Small intestine (tissue), 7 donors: ENCODE measurements at regions not wholly inside any gene's neighbourhood (a gene's known extent, or its start where the extent isn't known, plus 50 kb on each side); places are given as distances from the start of the nearest gene placed in this dataset.

Experiments used
- DNase-seq, 2 donors: peaks; one replicate each; pipeline versions ENCODE4 v3.0.0 to v3.0.0-alpha.2; 2013
- FAIRE-seq: peaks from 2 replicates; lab custom pipeline; 2012; peaks lifted over from hg19 to GRCh38; lab: Jason Lieb, UNC
- H3K27ac ChIP-seq, 3 donors: one replicate each; pipeline ENCODE4 v1.5.1; 2013; ENCODE audit warnings: low read length in 2 of 3, mild to moderate bottlenecking in 2 of 3, control low read depth in 1 of 3, inconsistent platforms in 1 of 3, low read depth in 1 of 3, moderate library complexity in 1 of 3
- H3K27me3 ChIP-seq, 3 donors: one replicate each; pipeline ENCODE4 v1.6.1; 2013; ENCODE audit warnings: low read length in 3 of 3, inconsistent platforms in 1 of 3; ENCODE audit not compliant: control insufficient read depth in 3 of 3, insufficient read depth in 3 of 3
- H3K36me3 ChIP-seq, 3 donors: one replicate each; pipeline ENCODE4 v1.6.1; 2013; ENCODE audit warnings: low read length in 3 of 3, inconsistent platforms in 1 of 3, low read depth in 1 of 3, mild to moderate bottlenecking in 1 of 3, moderate library complexity in 1 of 3; ENCODE audit not compliant: control insufficient read depth in 3 of 3, insufficient read depth in 2 of 3
- H3K4me1 ChIP-seq, 3 donors: one replicate each; pipeline ENCODE4 v1.6.1; 2013; ENCODE audit warnings: low read length in 2 of 3, inconsistent platforms in 1 of 3, low read depth in 1 of 3, mild to moderate bottlenecking in 1 of 3, moderate library complexity in 1 of 3; ENCODE audit not compliant: control insufficient read depth in 3 of 3, insufficient read depth in 2 of 3
- H3K4me3 ChIP-seq, 3 donors: one replicate each; pipeline ENCODE4 v1.5.1; 2013; ENCODE audit warnings: low read length in 3 of 3, control low read depth in 1 of 3, inconsistent platforms in 1 of 3, low read depth in 1 of 3, mild to moderate bottlenecking in 1 of 3, moderate library complexity in 1 of 3
- H3K9me3 ChIP-seq, 2 donors: one replicate each; pipeline ENCODE4 v1.6.1; 2013; ENCODE audit warnings: low read depth in 1 of 2, low read length in 1 of 2; ENCODE audit not compliant: control insufficient read depth in 2 of 2, insufficient read depth in 1 of 2
- WGBS, 3 donors: extraction: QIAGEN DNeasy Blood & Tissue Kit; methylation state at CpG; one replicate each; pipeline ENCODE4 v1.1.7; 2013; 5-methylcytosine and 5-hydroxymethylcytosine counted together
- donor health status: healthy with polysubstance abuse.
- donor health status: control.
- donor health status: control.
- donor health status: Bipolar disorder and iron deficiency.
- donor health status: healthy.

DNA sequence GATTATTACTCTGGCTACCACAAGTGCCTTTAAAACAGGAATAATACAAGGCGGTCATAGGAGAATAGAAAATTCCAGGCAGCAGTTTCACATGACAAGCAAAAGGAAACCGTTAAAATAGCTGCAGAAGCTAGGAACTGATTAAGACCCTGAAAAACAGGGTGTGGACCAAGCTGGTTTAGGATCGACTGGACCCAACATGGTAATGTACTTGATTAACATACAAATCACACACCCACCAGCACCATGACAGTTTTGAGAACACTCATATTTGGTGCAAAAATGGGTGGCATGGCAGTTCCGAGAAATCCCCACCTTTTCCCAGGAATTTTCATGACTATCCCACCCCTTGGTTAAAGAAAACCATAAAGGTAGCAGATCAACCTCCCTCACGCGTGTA is 51.9 kb upstream of the TMEM163 start:
- FAIRE-seq (no peak), DNase-seq (no peak)
- Histone ChIP-seq H3K4me1 (peaks cover 0 to 17% (median 0%) of the 10 kb centered on the region in 3 donors), H3K9me3 (no peaks in the 10 kb centered on the region), H3K27me3 (no peaks in the 10 kb centered on the region), H3K27ac (no peak overlapping the region), H3K4me3 (no peak overlapping the region), H3K36me3 (no peaks in the 10 kb centered on the region)
- 80 to 89% (median 86%) methylated on average over 6 of the region's 6 CpGs for WGBS, 3 donors

DNA sequence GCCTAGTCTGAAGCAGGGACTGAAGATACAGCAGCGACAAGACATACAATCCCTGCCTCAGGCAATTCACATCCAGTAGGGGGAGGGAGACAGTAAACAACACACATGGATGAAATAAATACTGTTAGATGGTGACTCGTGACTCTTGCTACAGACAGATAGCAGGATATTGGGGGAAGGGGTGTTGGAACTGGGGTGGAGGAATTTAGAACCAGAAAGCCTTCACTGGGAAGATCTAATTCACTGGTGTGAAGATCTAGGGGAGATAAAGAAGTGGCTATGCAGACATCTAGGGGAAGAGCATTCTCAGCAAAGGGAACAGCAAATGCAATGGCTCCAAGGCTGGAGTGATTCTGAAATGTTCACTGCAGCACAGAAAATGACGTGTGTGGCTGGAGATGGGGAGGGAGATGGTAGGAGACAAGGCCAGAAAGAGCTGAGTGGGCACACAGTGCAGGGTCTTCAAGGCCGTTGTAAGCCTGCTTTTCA is 52.6 kb upstream of the TMEM163 start:
- H3K27ac ChIP-seq, result no peak overlapping the region
- no peak overlapping the region for H3K4me3 ChIP-seq
- DNase-seq (no peak), FAIRE-seq (no peak)
- H3K4me1 ChIP-seq, result peaks cover 0 to 20% (median 0%) of the 10 kb centered on the region in 3 donors
- WGBS, 3 donors, result 50 to 53% (median 51%) methylated on average over 4 of the region's 4 CpGs
- H3K9me3 ChIP-seq, result no peaks in the 10 kb centered on the region
- no peaks in the 10 kb centered on the region for H3K36me3 ChIP-seq
- H3K27me3 ChIP-seq, result no peaks in the 10 kb centered on the region

DNA sequence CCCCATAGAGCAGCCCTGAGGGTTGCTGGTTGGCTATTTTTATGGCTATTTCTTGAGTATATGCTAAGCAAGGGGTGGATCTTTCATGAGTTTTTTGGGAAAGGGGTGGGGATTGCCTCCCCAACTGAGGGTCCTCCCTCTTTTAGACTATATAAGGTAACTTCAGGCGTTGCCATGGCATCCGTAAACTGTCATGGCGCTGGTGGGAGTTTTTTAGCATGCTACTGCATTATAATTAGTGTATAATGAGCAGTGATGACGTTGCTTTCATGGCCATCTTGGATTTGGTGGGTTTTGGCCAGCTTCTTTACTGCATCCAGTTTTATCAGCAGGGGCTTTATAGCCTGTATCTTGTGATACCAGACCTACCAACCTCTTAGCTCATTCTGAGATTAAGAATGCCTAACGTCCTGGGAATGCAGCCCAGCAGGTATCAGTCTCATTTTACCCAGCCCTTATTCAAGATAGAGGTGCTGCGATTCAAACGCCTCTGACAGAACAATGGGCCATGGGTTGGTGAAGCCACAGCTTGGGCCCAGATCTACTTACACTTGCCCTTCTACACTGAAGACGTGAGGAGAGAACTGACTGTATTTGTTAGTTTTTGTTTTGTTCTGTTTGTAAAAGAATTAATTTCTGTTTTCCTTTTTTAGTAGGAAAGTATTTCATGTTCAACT is 53.8 kb upstream of the TMEM163 start:
- WGBS, 3 donors, result 62 to 79% (median 71%) methylated on average over 8 of the region's 8 CpGs
- no peak for FAIRE-seq
- Histone ChIP-seq H3K36me3 (no peaks in the 10 kb centered on the region), H3K27ac (no peak overlapping the region), H3K4me1 (peaks cover 0 to 20% (median 0%) of the 10 kb centered on the region in 3 donors), H3K4me3 (no peak overlapping the region), H3K27me3 (no peaks in the 10 kb centered on the region), H3K9me3 (no peaks in the 10 kb centered on the region)
- DNase-seq, result no peak

DNA sequence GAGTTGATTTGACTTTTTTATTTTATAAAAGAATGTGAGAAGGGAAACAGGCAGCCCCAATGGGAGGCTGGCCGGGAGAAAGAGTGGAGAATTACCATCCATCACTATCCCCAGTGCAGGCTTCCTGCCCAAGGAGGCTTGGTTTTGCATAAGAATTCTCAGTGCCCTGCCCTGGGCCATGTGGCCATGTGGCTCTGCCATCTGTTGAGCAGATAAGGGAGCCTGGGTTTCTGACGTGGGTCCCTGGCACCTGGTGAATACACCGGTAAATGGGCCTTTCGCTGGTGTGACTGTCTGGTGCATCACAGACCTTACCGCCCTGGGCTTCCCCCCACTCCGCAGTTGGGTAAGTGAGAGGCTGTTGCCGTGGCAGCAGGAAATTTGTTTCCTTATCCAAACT is 54.5 kb upstream of the TMEM163 start:
- FAIRE-seq (no peak), DNase-seq (peak; percentile 15 to 17)
- no peaks in the 10 kb centered on the region for H3K36me3 ChIP-seq
- no peak overlapping the region for H3K4me3 ChIP-seq
- H3K9me3 ChIP-seq, result no peaks in the 10 kb centered on the region
- WGBS, 3 donors, result 63 to 67% (median 66%) methylated on average over 7 of the region's 7 CpGs
- H3K4me1 ChIP-seq, result peaks cover 0 to 20% (median 0%) of the 10 kb centered on the region in 3 donors
- no peaks in the 10 kb centered on the region for H3K27me3 ChIP-seq
- no peak overlapping the region for H3K27ac ChIP-seq

DNA sequence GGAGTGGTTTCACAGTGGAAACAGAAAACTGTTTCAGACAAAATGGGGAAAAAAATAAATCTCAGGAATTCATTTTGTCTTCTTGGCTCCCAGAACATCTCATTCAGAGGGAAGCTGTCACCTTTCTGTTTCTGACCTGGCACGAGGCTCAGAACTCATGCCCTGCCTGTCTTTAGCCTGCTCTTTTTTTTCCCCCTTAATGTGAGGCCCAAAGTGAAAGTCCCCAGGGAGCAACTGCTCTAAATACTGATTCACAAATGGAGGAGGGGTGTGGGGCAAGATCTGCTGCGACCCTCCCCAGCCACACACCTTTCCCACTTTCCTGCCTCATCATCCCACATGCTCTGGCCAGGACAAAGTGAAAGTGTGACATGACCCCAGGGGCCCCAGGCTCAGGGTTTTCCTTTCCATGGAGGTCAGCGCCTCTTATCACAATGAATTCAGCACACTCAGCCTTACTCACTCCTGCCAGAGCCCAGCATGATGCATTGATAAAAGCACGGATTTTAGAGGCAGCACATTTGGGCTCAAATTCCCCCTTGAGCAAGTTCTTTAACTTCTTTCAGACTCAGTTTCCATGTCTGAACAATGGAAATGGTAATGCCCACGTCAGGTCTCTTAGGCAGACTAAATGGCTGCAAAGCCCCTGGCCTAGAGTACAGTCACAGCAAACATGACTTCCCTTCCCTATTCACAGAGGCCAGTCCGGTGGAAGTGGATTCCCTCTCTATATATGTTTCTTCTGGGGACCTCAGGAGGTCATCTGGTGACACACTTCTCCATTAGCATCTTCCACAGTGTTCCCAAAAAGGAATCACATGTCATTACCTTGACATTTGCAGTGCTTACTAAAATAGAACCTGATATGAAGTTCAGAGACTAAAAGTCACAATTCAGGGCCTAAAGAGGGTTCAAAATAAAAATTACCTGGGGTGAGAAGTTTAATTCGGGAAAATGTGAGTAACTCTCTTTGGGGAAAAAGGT is 55.3 kb upstream of the TMEM163 start:
- FAIRE-seq, result no peak
- H3K27me3 ChIP-seq, result no peaks in the 10 kb centered on the region
- H3K4me3 ChIP-seq, result no peak overlapping the region
- peaks cover 0 to 20% (median 0%) of the 10 kb centered on the region in 3 donors for H3K4me1 ChIP-seq
- no peak overlapping the region for H3K27ac ChIP-seq
- H3K9me3 ChIP-seq, result no peaks in the 10 kb centered on the region
- no peaks in the 10 kb centered on the region for H3K36me3 ChIP-seq
- WGBS, 3 donors, result 63 to 70% (median 67%) methylated on average over 7 of the region's 7 CpGs
- DNase-seq, result peak in 1 of 2 donors; percentile 14

DNA sequence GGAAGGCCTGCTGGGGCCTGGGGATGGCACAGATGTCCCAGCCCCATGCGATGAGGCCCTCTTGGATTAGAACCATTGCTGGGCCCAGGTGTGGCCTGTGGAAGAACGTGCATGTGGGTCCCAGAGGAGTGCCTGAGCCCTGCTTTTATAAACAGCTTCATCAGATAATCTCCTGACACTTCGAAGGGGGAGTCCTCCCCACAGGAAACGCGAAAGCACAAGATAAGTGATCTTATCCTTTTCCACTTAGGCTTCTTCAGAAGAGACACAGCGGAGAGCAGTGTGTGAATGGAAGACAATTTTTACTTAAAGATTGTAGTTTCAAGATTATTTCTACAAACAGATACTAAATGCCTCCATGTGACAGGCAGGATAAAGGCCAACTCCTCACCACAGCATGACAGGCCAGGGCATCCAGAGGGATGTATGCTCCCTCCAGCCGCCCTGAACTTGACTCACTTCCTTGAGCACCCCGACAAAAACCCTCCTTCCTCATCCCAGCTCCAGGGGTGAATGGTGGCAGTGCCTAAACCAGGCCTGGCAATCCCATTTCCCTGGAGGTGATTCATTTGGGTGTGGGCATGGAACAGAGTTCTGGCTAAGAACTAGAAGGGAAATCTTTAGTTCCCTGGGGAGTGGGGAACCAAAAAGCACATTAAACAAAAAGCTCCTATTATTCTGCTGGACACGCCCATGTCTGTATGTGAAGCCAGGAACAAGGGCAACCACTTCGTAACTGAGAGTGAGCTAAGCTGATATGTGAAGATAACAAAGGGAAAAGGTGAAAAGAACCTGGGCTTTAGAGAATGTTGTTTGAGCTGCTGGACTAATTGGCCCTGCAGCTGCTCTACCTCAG is 56.2 kb upstream of the TMEM163 start:
- Histone ChIP-seq H3K4me3 (no peak overlapping the region), H3K4me1 (peaks cover 0 to 20% (median 0%) of the 10 kb centered on the region in 3 donors), H3K9me3 (no peaks in the 10 kb centered on the region), H3K27ac (no peak overlapping the region), H3K36me3 (no peaks in the 10 kb centered on the region), H3K27me3 (no peaks in the 10 kb centered on the region)
- WGBS, 3 donors, result 51 to 56% (median 55%) methylated on average over 10 of the region's 10 CpGs
- DNase-seq (peak in 1 of 2 donors; percentile 13), FAIRE-seq (no peak)

DNA sequence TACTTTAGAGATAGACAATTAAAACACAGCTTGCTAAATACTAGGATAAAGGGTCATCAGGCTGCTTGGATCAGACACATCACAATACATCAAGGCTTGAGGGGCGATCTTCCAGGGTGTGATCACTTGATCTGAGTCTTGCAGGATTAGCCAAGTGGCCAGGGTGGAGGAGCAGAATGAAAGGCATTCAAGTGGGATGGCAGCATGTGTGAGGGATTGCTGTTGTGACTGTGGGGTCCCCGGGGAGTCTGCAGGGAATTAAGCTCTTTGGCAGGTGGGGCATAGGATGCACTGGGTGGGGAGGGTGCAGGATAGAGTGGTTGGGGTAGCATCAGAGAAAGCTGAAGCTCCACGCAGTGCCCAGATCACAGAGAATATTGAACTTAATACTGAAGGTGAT is 58.0 kb upstream of the TMEM163 start:
- no peak overlapping the region for H3K27ac ChIP-seq
- peaks cover 0 to 20% (median 0%) of the 10 kb centered on the region in 3 donors for H3K4me1 ChIP-seq
- no peak for FAIRE-seq
- no peak overlapping the region for H3K4me3 ChIP-seq
- DNase-seq, result no peak
- no peaks in the 10 kb centered on the region for H3K36me3 ChIP-seq
- 85 to 94% (median 90%) methylated on average over 3 of the region's 3 CpGs for WGBS, 3 donors
- H3K9me3 ChIP-seq, result no peaks in the 10 kb centered on the region
- no peaks in the 10 kb centered on the region for H3K27me3 ChIP-seq

DNA sequence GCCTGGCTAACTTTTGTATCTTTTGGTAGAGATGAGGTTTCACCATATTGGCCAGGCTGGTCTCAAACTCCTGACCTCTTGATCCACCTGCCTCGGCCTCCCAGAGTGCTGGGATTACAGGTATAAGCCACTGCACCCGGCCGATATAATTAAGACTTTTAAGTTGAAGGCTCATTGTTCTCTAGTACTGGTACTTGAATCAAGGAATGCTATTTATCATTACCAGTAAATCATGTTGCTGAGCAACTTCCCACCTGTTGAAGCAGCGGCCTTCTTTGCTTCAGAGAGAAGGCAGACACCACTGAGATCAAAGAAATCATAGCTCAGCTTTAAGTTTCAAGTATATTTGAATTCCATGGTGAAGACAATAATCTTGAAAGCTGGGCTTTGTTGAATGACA is 58.8 kb upstream of the TMEM163 start:
- Histone ChIP-seq H3K4me3 (no peak overlapping the region), H3K4me1 (peaks cover 0 to 20% (median 0%) of the 10 kb centered on the region in 3 donors), H3K27me3 (no peaks in the 10 kb centered on the region), H3K36me3 (no peaks in the 10 kb centered on the region), H3K9me3 (no peaks in the 10 kb centered on the region), H3K27ac (no peak overlapping the region)
- 79 to 87% (median 81%) methylated on average over 4 of the region's 4 CpGs for WGBS, 3 donors
- DNase-seq (no peak), FAIRE-seq (no peak)
